ENCODE measurements at regions not wholly inside any gene's neighbourhood (a gene's known extent, or its start where the extent isn't known, plus 50 kb on each side); places are given as distances from the start of the nearest gene placed in this dataset.
"Not testable (repeated sequence)": the region's sequence is repeated elsewhere in the genome, so short reads cannot be mapped to it uniquely, and the experiment has no call there.

DNA sequence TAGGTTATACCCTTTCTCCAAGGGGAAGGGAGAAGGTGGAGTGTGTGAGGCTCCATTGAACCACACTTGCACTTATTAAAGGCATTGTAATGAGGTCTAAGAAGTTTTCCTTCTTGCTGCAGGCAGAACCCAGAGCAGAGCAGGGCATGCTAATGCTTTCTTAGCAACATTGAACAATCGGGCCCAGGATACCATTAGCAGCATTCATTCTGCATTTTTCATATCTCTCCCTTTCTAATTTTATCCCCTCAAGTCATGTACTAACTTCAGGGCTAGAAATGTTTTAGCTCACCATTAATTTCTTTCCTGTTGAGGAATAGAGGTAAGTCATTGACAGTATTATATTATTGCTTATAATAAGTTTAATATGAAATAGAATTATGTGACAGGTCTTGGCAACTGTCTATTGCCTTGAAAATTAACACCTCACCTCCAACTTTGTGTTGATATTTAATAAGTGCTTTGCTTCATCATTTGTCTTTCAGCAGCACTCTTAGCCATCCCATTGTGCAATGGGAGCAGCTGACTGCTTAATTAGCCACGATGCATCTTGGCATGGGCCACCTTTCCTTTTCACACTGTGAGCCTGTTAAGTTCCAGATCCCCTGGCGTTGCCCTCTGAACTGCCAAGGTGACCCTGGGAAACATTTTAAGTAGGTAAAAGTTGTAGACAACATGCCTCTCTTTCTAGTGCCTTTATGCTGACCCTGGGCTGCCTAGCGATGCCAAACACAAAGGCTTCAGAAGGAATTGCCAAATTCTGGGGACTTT, 300.8 kb upstream of the MEX3C start:
- Histone ChIP-seq H2AFZ (ENCODE audit: low read length) (no peak overlapping the region), H3K9ac (ENCODE audit: low read length) (no peak overlapping the region), H3K36me3 (replicated peaks; ENCODE audit: insufficient read depth, low read length) (no peaks in the 10 kb centered on the region), H3K4me1 (ENCODE audit: low read length) (peaks cover 7% of the 10 kb centered on the region), H3K4me3 (ENCODE audit: low read length) (no peak overlapping the region), H3K27ac (ENCODE audit: low read length) (no peak overlapping the region), H3K27me3 (replicated peaks; ENCODE audit: insufficient read depth, low read length) (no peaks in the 10 kb centered on the region), H3K4me2 (ENCODE audit: low read depth, low read length) (no peak overlapping the region), H3K9me3 (replicated peaks; ENCODE audit: insufficient read depth, low read length) (no peaks in the 10 kb centered on the region), H3K79me2 (ENCODE audit: low read length) (no peaks in the 10 kb centered on the region), H4K20me1 (ENCODE audit: insufficient read depth, low read length) (no peaks in the 10 kb centered on the region), H3K9me2 (replicated peaks; ENCODE audit: insufficient read depth, low read length) (no peaks in the 10 kb centered on the region), H3F3A (ENCODE audit: insufficient read depth, low read length) (no peaks in the 10 kb centered on the region)
- no peak for DNase-seq
- TF ChIP-seq EZH2 (optimal IDR thresholded peaks at IDR 0.05; ENCODE audit: low read depth, low read length) = no peak

DNA sequence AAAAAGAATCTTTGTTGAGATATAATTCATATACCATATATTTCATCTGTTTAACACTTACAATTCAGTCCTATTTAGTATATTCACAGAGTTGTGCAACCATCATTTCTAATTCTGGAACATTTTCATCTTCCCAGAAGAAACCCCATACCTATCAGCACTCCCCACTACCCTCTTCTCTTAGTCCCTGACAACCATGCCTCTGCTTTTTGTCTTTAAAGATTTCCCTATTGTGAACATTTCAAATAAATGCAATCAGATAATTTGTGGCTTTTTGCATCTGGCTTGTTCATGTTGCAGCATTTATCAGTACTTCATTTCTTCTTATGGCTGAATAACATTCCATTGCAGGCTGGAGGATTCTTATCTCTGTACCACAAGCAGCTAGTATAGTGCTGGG, 305.9 kb upstream of the MEX3C start:
- H3K9ac ChIP-seq (ENCODE audit: low read length) = no peak overlapping the region
- DNase-seq = no peak
- H3K4me2 ChIP-seq (ENCODE audit: low read depth, low read length) = no peak overlapping the region
- H4K20me1 ChIP-seq (ENCODE audit: insufficient read depth, low read length) = no peaks in the 10 kb centered on the region
- no peaks in the 10 kb centered on the region for H3K9me2 ChIP-seq (replicated peaks; ENCODE audit: insufficient read depth, low read length)
- H3K4me3 ChIP-seq (ENCODE audit: low read length) = no peak overlapping the region
- H3K27me3 ChIP-seq (replicated peaks; ENCODE audit: insufficient read depth, low read length) = no peaks in the 10 kb centered on the region
- no peaks in the 10 kb centered on the region for H3F3A ChIP-seq (ENCODE audit: insufficient read depth, low read length)
- no peaks in the 10 kb centered on the region for H3K4me1 ChIP-seq (ENCODE audit: low read length)
- TF ChIP-seq, protein P1, sequence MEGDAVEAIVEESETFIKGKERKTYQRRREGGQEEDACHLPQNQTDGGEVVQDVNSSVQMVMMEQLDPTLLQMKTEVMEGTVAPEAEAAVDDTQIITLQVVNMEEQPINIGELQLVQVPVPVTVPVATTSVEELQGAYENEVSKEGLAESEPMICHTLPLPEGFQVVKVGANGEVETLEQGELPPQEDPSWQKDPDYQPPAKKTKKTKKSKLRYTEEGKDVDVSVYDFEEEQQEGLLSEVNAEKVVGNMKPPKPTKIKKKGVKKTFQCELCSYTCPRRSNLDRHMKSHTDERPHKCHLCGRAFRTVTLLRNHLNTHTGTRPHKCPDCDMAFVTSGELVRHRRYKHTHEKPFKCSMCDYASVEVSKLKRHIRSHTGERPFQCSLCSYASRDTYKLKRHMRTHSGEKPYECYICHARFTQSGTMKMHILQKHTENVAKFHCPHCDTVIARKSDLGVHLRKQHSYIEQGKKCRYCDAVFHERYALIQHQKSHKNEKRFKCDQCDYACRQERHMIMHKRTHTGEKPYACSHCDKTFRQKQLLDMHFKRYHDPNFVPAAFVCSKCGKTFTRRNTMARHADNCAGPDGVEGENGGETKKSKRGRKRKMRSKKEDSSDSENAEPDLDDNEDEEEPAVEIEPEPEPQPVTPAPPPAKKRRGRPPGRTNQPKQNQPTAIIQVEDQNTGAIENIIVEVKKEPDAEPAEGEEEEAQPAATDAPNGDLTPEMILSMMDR (IDR thresholded peaks at IDR 0.05; ENCODE audit: low read length) = no peak
- no peak overlapping the region for H2AFZ ChIP-seq (ENCODE audit: low read length)
- no peaks in the 10 kb centered on the region for H3K36me3 ChIP-seq (replicated peaks; ENCODE audit: insufficient read depth, low read length)
- H3K27ac ChIP-seq (ENCODE audit: low read length) = no peak overlapping the region
- H3K9me3 ChIP-seq (replicated peaks; ENCODE audit: insufficient read depth, low read length) = no peaks in the 10 kb centered on the region
- H3K79me2 ChIP-seq (ENCODE audit: low read length) = no peaks in the 10 kb centered on the region

DNA sequence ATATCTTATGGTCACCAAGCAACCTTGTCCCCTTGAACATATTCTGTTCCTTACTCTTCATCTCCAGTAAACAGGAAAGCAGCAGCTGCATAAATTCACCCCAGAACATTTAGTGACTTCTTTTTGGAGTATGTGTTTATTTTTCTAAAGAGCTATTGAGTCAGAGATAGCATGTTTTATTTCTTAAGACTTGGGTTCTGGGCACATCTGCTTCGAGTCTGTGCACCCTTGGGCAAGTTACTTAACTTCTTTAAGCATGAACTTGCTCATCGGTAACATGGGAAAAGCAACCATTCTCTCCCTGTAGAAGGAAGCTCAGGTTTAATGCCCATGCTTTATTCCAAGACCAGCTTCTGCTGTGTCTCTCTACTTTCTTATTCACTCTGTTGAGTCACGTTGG, 309.3 kb upstream of the MEX3C start:
- TF ChIP-seq, protein P1 (IDR thresholded peaks at IDR 0.05; ENCODE audit: low read length) = no peak
- no peak for TF ChIP-seq EZH2phosphoT487 (IDR thresholded peaks at IDR 0.05; ENCODE audit: low read length)
- TF ChIP-seq EZH2 (optimal IDR thresholded peaks at IDR 0.05; ENCODE audit: low read depth, low read length) = no peak
- H3K9me2 ChIP-seq (replicated peaks; ENCODE audit: insufficient read depth, low read length) = no peaks in the 10 kb centered on the region
- H3F3A ChIP-seq (ENCODE audit: insufficient read depth, low read length) = 0 out of 2 replicates have a peak, but pooled peaks cover 4% of the 10 kb centered on the region
- H2AFZ ChIP-seq (ENCODE audit: low read length) = no peak overlapping the region
- H3K4me1 ChIP-seq (ENCODE audit: low read length) = peaks cover 9% of the 10 kb centered on the region
- no peak overlapping the region for H3K4me3 ChIP-seq (ENCODE audit: low read length)
- no peaks in the 10 kb centered on the region for H3K27me3 ChIP-seq (replicated peaks; ENCODE audit: insufficient read depth, low read length)
- H3K9me3 ChIP-seq (replicated peaks; ENCODE audit: insufficient read depth, low read length) = no peaks in the 10 kb centered on the region
- no peak for DNase-seq
- no peak overlapping the region for H3K4me2 ChIP-seq (ENCODE audit: low read depth, low read length)
- no peaks in the 10 kb centered on the region for H4K20me1 ChIP-seq (ENCODE audit: insufficient read depth, low read length)
- H3K36me3 ChIP-seq (replicated peaks; ENCODE audit: insufficient read depth, low read length) = no peaks in the 10 kb centered on the region
- H3K9ac ChIP-seq (ENCODE audit: low read length) = no peak overlapping the region
- no peaks in the 10 kb centered on the region for H3K79me2 ChIP-seq (ENCODE audit: low read length)
- H3K27ac ChIP-seq (ENCODE audit: low read length) = no peak overlapping the region

DNA sequence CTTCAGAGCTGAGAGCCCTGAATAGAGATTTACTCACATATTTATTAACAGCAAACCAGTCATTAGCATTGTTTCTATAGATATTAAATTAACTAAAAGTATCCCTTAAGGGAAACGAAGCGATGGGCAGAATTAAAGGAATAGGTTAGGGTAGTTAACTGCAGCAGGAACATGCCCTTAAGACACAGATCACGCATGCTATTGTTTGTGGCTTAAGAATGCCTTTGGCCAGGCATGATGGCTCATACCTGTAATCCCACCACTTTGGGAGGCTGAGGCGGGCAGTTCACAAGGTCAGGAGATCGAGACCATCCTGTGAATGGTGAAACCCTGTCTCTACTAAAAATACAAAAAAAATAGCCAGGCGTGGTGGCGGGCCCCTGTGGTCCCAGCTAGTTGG, 310.9 kb upstream of the MEX3C start:
- not testable (repeated sequence) for H3K9me2 ChIP-seq (replicated peaks; ENCODE audit: insufficient read depth, low read length); H2AFZ ChIP-seq (ENCODE audit: low read length); H4K20me1 ChIP-seq (ENCODE audit: insufficient read depth, low read length); DNase-seq; H3F3A ChIP-seq (ENCODE audit: insufficient read depth, low read length); H3K79me2 ChIP-seq (ENCODE audit: low read length); H3K9ac ChIP-seq (ENCODE audit: low read length); H3K27ac ChIP-seq (ENCODE audit: low read length); H3K36me3 ChIP-seq (replicated peaks; ENCODE audit: insufficient read depth, low read length); H3K4me3 ChIP-seq (ENCODE audit: low read length); H3K27me3 ChIP-seq (replicated peaks; ENCODE audit: insufficient read depth, low read length); H3K4me2 ChIP-seq (ENCODE audit: low read depth, low read length); H3K9me3 ChIP-seq (replicated peaks; ENCODE audit: insufficient read depth, low read length)
- peaks cover 21% of the 10 kb centered on the region for H3K4me1 ChIP-seq (ENCODE audit: low read length)
